Spleen (tissue), 11 donors: ENCODE measurements at regions not wholly inside any gene's neighbourhood (a gene's known extent, or its start where the extent isn't known, plus 50 kb on each side); places are given as distances from the start of the nearest gene placed in this dataset.
"Not testable (repeated sequence)": the region's sequence is repeated elsewhere in the genome, so short reads cannot be mapped to it uniquely, and the experiment has no call there.

Experiments used
- DNase-seq: peaks from one replicate; pipeline ENCODE4 v3.0.0-alpha.2; 2020
- H3K27ac ChIP-seq, 8 donors: fragments of 200-600 bp; sonication (generic) in 7 of 8; 1 replicate in 4 of 8; 2 replicates in 4 of 8; pipeline versions ENCODE4 v1.5.0 to v1.8.0; 2016 to 2021; ENCODE audit warnings: inconsistent platforms in 4 of 8, mild to moderate bottlenecking in 4 of 8, moderate library complexity in 1 of 8
- H3K27me3 ChIP-seq, 7 donors: fragments of 200-600 bp; sonication (generic) in 6 of 7; replicated peaks in 1 of 7; 1 replicate in 4 of 7; 2 replicates in 3 of 7; pipeline versions ENCODE4 v1.5.0 to v1.8.0; 2016 to 2021; ENCODE audit warnings: inconsistent platforms in 3 of 7, mild to moderate bottlenecking in 1 of 7
- H3K36me3 ChIP-seq, 6 donors: fragments of 200-600 bp; sonication (generic) in 5 of 6; 1 replicate in 4 of 6; 2 replicates in 2 of 6; pipeline versions ENCODE4 v1.5.0 to v1.8.0; 2016 to 2021; ENCODE audit warnings: inconsistent platforms in 2 of 6
- H3K4me1 ChIP-seq, 6 donors: fragments of 200-600 bp; sonication (generic) in 5 of 6; 1 replicate in 3 of 6; 2 replicates in 3 of 6; pipeline versions ENCODE4 v1.5.0 to v1.8.0; 2016 to 2021; ENCODE audit warnings: inconsistent platforms in 3 of 6
- H3K4me3 ChIP-seq, 8 donors: fragments of 200-600 bp; sonication (generic) in 7 of 8; 1 replicate in 4 of 8; 2 replicates in 4 of 8; pipeline versions ENCODE4 v1.5.0 to v1.8.0; 2016 to 2021; ENCODE audit warnings: inconsistent platforms in 4 of 8, mild to moderate bottlenecking in 4 of 8, moderate library complexity in 2 of 8
- H3K9me3 ChIP-seq, 8 donors: fragments of 200-600 bp; sonication (generic) in 7 of 8; 1 replicate in 4 of 8; 2 replicates in 4 of 8; pipeline versions ENCODE4 v1.5.0 to v1.8.0; 2016 to 2021; ENCODE audit warnings: inconsistent platforms in 4 of 8
- CTCF ChIP-seq, 11 experiments: fragments of 200-600 bp in 7 of 11; fragments of 450-650 bp in 4 of 11; sonication (generic) in 4 of 11; IDR thresholded peaks in 8 of 11; conservative IDR thresholded peaks in 3 of 11; 1 replicate in 7 of 11; 2 replicates in 4 of 11; pipeline versions ENCODE4 v1.4.0 to v1.8.0; 2016 to 2021; ENCODE audit warnings: antibody characterized with exemption in 11 of 11, inconsistent platforms in 4 of 11, mild to moderate bottlenecking in 1 of 11
- POLR2A ChIP-seq, 3 donors: fragments of 450-650 bp; IDR thresholded peaks; one replicate each; pipeline ENCODE4 v1.5.1; 2017; ENCODE audit warnings: antibody characterized with exemption in 3 of 3, mild to moderate bottlenecking in 1 of 3
- POLR2AphosphoS5 ChIP-seq, 3 donors: sonication (generic); formaldehyde crosslinking; IDR thresholded peaks; one replicate each; pipeline ENCODE4 v1.5.1; 2017; ENCODE audit warnings: antibody characterized with exemption in 3 of 3
- WGBS, 5 donors: extraction: QIAGEN DNeasy Blood & Tissue Kit in 3 of 5; methylation state at CpG; one replicate each; pipeline versions ENCODE4 v1.1.5 to v1.1.7; 2013 to 2018; 5-methylcytosine and 5-hydroxymethylcytosine counted together
- intact Hi-C: fragments of 100-400 bp; cut with DNase I; formaldehyde crosslinking; loops from one replicate; pipeline ENCODE4 v1.15.0; 2023; ENCODE audit warnings: low total_unique reads
- donor health status: healthy with polysubstance abuse.
- donor health status: DM: no; HTN: no; CAD: no; lungs with moderate emphysema.
- donor health status: DM: no; HTN: no; CAD: no.
- donor health status: Bipolar disorder and iron deficiency.
- donor health status: healthy.
- donor health status: DM: no; HTN: no; CAD: no.
- donor health status: DM: yes; HTN: yes; CAD: no.

- H3K4me1 ChIP-seq: peaks cover 0 to 6% (median 0%) of the 10 kb centered on the region in 6 donors
- H3K36me3 ChIP-seq: no peaks in the 10 kb centered on the region
- 43 to 60% (median 48%) methylated on average over 1 of the region's 1 CpG for WGBS, 5 donors
- no peak overlapping the region for H3K27ac ChIP-seq
- no peak for TF ChIP-seq POLR2AphosphoS5 (IDR thresholded peaks at IDR 0.05)
- no peak for TF ChIP-seq CTCF (IDR thresholded peaks at IDR 0.05 in 8 of 11, conservative IDR thresholded peaks at IDR 0.05 in 3 of 11)
- no peak for TF ChIP-seq POLR2A (IDR thresholded peaks at IDR 0.05)
- H3K4me3 ChIP-seq: no peak overlapping the region
- H3K27me3 ChIP-seq: no peaks in the 10 kb centered on the region
- no peak for DNase-seq
- no peaks in the 10 kb centered on the region for H3K9me3 ChIP-seq
- intact Hi-C loops: no loop called here
Observed at GRCh38 chr6:93176070-93176469, 243.3 kb downstream of the EPHA7 start.

- H3K27ac ChIP-seq, H3K27me3 ChIP-seq, H3K4me3 ChIP-seq, DNase-seq, H3K36me3 ChIP-seq, H3K9me3 ChIP-seq, intact Hi-C loops, H3K4me1 ChIP-seq: not testable (repeated sequence)
- 70 to 100% (median 75%) methylated on average over 2 to 6 of the region's 10 CpGs for WGBS, 5 donors
Observed at GRCh38 chr6:93173573-93173972, 245.8 kb downstream of the EPHA7 start.

GRCh38 chr6:93165850-93166430 is 253.4 kb downstream of the EPHA7 start:
- Histone ChIP-seq H3K9me3 (no peaks in the 10 kb centered on the region), H3K27me3 (no peaks in the 10 kb centered on the region), H3K36me3 (no peaks in the 10 kb centered on the region), H3K4me1 (no peaks in the 10 kb centered on the region), H3K4me3 (no peak overlapping the region), H3K27ac (no peak overlapping the region)
- intact Hi-C loops: no loop called here
- no peak for TF ChIP-seq POLR2AphosphoS5 (IDR thresholded peaks at IDR 0.05)
- TF ChIP-seq CTCF (IDR thresholded peaks at IDR 0.05 in 8 of 11, conservative IDR thresholded peaks at IDR 0.05 in 3 of 11): no peak
- no peak for TF ChIP-seq POLR2A (IDR thresholded peaks at IDR 0.05)
- 50 to 64% (median 56%) methylated on average over 3 of the region's 3 CpGs for WGBS, 5 donors
- DNase-seq: no peak

- TF ChIP-seq POLR2A (IDR thresholded peaks at IDR 0.05): no peak
- no peak for TF ChIP-seq CTCF (IDR thresholded peaks at IDR 0.05 in 8 of 11, conservative IDR thresholded peaks at IDR 0.05 in 3 of 11)
- TF ChIP-seq POLR2AphosphoS5 (IDR thresholded peaks at IDR 0.05): no peak
- no peak overlapping the region for H3K4me3 ChIP-seq
- no peak overlapping the region for H3K27ac ChIP-seq
- no peaks in the 10 kb centered on the region for H3K4me1 ChIP-seq
- H3K9me3 ChIP-seq: no peaks in the 10 kb centered on the region
- no peaks in the 10 kb centered on the region for H3K27me3 ChIP-seq
- DNase-seq: no peak
- H3K36me3 ChIP-seq: no peaks in the 10 kb centered on the region
- intact Hi-C loops: no loop called here
Observed at GRCh38 chr6:93164781-93165180, 254.6 kb downstream of the EPHA7 start.

GRCh38 chr6:93163146-93163545 is 256.2 kb downstream of the EPHA7 start:
- intact Hi-C loops: no loop called here
- H3K4me3 ChIP-seq: no peak overlapping the region
- no peaks in the 10 kb centered on the region for H3K4me1 ChIP-seq
- H3K27ac ChIP-seq: no peak overlapping the region
- H3K36me3 ChIP-seq: no peaks in the 10 kb centered on the region
- DNase-seq: no peak
- peaks cover 0 to 11% (median 1%) of the 10 kb centered on the region in 8 donors for H3K9me3 ChIP-seq
- H3K27me3 ChIP-seq: no peaks in the 10 kb centered on the region
- TF ChIP-seq POLR2AphosphoS5 (IDR thresholded peaks at IDR 0.05): no peak
- no peak for TF ChIP-seq POLR2A (IDR thresholded peaks at IDR 0.05)
- TF ChIP-seq CTCF (IDR thresholded peaks at IDR 0.05 in 8 of 11, conservative IDR thresholded peaks at IDR 0.05 in 3 of 11): no peak
- WGBS, 5 donors: 56 to 75% (median 68%) methylated on average over 3 of the region's 3 CpGs
